OCI-LY7 (cell line): ENCODE measurements at regions not wholly inside any gene's neighbourhood (a gene's known extent, or its start where the extent isn't known, plus 50 kb on each side); places are given as distances from the start of the nearest gene placed in this dataset.

Experiments
- BruUV-seq: library from RNA; stranded (reverse); fragments of 400-500 nt; replicated peaks from 2 replicates; lab custom pipeline; 2021; lab: Mats Ljungman, UMichigan
- CTCF ChIA-PET: fragments of 300-600 bp; sonication (Branson Sonifier 250); formaldehyde crosslinking; loops from one replicate; lab custom pipeline; 2022; ENCODE audit warnings: antibody characterized with exemption; ENCODE audit not compliant: unreplicated experiment; lab: Charles Lee
- POLR2A ChIA-PET: fragments of 300-600 bp; sonication (Branson Sonifier 250); formaldehyde crosslinking; loops from one replicate; lab custom pipeline; 2022; ENCODE audit warnings: antibody characterized with exemption; lab: Charles Lee
- DNase-seq: peaks from one replicate; pipeline ENCODE4 v3.0.0-alpha.2; 2015; ENCODE audit warnings: low spot score
- H2AFZ ChIP-seq: fragments of 200-600 bp; sonication (generic), shearing (Covaris generic); 2 replicates; pipeline ENCODE4 v1.6.1; 2014; ENCODE audit warnings: mild to moderate bottlenecking, antibody characterized with exemption, low read length, moderate library complexity
- H3K27ac ChIP-seq: fragments of 200-600 bp; sonication (generic); 2 replicates; pipeline ENCODE4 v1.5.1; 2014; ENCODE audit warnings: mixed run types, low read depth, mild to moderate bottlenecking, moderate library complexity, low read length, inconsistent platforms; ENCODE audit not compliant: poor library complexity, severe bottlenecking
- H3K36me3 ChIP-seq: fragments of 200-600 bp; sonication (generic); 2 replicates; pipeline ENCODE4 v1.6.1; 2014; ENCODE audit warnings: mild to moderate bottlenecking, antibody characterized with exemption, low read length, moderate library complexity, mixed read lengths; ENCODE audit not compliant: insufficient read depth
- H3K4me1 ChIP-seq: fragments of 200-600 bp; sonication (generic); 2 replicates; pipeline ENCODE4 v1.5.1; 2014; ENCODE audit warnings: mild to moderate bottlenecking, low read length; ENCODE audit not compliant: insufficient read depth, poor library complexity, severe bottlenecking
- H3K4me2 ChIP-seq: fragments of 200-600 bp; sonication (generic); 2 replicates; pipeline ENCODE4 v1.6.1; 2014; ENCODE audit warnings: mild to moderate bottlenecking, low read length
- H3K4me3 ChIP-seq: fragments of 200-600 bp; sonication (generic); 2 replicates; pipeline ENCODE4 v1.5.1; 2014; ENCODE audit warnings: mild to moderate bottlenecking, low read depth, low read length; ENCODE audit not compliant: poor library complexity, severe bottlenecking
- H3K79me2 ChIP-seq: fragments of 200-600 bp; sonication (generic); 2 replicates; pipeline ENCODE4 v1.6.1; 2016; ENCODE audit warnings: low read depth, mild to moderate bottlenecking, low read length, moderate library complexity, mixed read lengths; ENCODE audit not compliant: insufficient read depth
- H3K9me2 ChIP-seq: fragments of 200-600 bp; sonication (generic); 2 replicates; pipeline ENCODE4 v1.6.1; 2016; ENCODE audit warnings: mild to moderate bottlenecking, low read length, mixed read lengths; ENCODE audit not compliant: insufficient read depth
- H3K9me3 ChIP-seq: fragments of 200-600 bp; sonication (generic); 2 replicates; pipeline ENCODE4 v1.6.1; 2014; ENCODE audit warnings: mild to moderate bottlenecking, mixed run types, low read length, mixed read lengths
- H4K20me1 ChIP-seq: fragments of 200-600 bp; sonication (generic); 2 replicates; pipeline ENCODE4 v1.6.1; 2014; ENCODE audit warnings: mild to moderate bottlenecking, antibody characterized with exemption, low read length, moderate library complexity, mixed read lengths; ENCODE audit not compliant: insufficient read depth
- EZH2phosphoT487 ChIP-seq: fragments of 200-600 bp; sonication (generic); IDR thresholded peaks from 2 replicates; pipeline ENCODE4 v1.6.1; 2018; ENCODE audit warnings: low read depth, borderline replicate concordance, mild to moderate bottlenecking, mixed run types, antibody characterized with exemption, low read length, moderate library complexity, mixed read lengths
- intact Hi-C: fragments of 100-400 bp; cut with micrococcal nuclease; formaldehyde crosslinking; loops from one replicate; pipeline ENCODE4 v1.10.0; 2022; ENCODE audit not compliant: unreplicated experiment
- TF ChIP-seq, protein P1 (sequence below): fragments of 200-600 bp; sonication (generic); conservative IDR thresholded peaks from 2 replicates; pipeline ENCODE4 v1.5.1; 2014; ENCODE audit warnings: mild to moderate bottlenecking, antibody characterized with exemption, low read length, moderate library complexity, mixed read lengths

DNA sequence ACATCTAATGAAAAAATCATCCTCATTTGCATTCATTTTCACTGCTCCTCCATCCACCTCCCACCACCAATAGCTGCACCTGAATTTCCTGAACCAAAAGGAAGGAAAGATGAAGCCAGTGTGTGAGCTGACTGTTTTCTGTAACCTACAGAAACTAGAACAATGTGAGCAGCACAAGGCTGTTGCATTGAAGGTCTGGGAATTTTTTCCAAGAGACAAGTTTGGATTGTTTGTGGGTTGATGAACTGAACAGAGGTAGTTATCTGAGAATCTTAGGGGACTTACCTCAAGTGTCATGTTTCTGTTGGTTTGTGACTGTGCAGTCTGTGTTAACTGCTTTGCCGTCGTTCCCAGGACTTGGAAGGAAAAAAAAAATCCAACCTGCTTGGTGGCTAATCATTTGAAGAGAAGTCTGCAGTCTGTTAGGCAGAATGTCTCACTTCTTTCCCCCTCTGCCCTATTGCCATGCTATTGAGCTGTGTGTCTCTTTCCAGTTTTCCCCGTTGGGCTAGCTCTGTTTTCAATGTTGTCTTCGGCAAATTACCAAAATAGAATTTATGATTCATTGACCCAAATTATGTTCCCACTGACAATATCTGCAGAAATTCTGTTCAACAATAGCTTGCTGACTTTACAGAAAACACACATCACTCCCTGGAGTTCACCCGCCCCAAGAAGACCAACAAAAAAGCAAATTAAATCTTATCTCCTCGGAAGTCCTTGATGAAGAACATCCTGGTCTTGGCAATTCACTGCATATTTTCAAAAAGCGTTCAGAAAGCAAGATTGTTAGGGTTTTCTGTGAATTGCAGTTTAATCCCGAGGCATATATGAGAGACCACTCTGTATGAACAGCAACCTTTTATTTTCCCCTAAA is 76.0 kb downstream of the SC5D start:
- intact Hi-C loops: loop anchor here (5.0 kb wide), 1 partner anchor 49 kb away; no protein-coding TSS in a partner anchor
- peaks cover 99% of the 10 kb centered on the region for H3K4me1 ChIP-seq
- peak overlapping the region; percentile 30; the same call in 1 of the 2 replicates for H2AFZ ChIP-seq
- DNase-seq: no peak
- H3K4me2 ChIP-seq: peak overlapping the region; percentile 73
- ChIA-PET CTCF (interaction anchor here (0.8 to 1.7 kb wide), 6 partner anchors 10 to 76 kb away, joined by 3 to 6 read pairs (median 4); partner anchors contain the start of gene SC5D), POLR2A (interaction anchor here (0.6 to 17.0 kb wide), 28 partner anchors 9 to 240 kb away, joined by 3 to 218 read pairs (median 6); no protein-coding TSS in a partner anchor)
- H4K20me1 ChIP-seq: no peaks in the 10 kb centered on the region
- no peaks in the 10 kb centered on the region for H3K79me2 ChIP-seq
- H3K9me3 ChIP-seq: no peaks in the 10 kb centered on the region; the same call in 1 of the 2 replicates
- H3K9me2 ChIP-seq: no peaks in the 10 kb centered on the region
- H3K27ac ChIP-seq: peak overlapping the region; percentile 98
- no peaks in the 10 kb centered on the region for H3K36me3 ChIP-seq
- H3K4me3 ChIP-seq: peak overlapping the region; percentile 35
- no TSS peak for BruUV-seq
- TF ChIP-seq, protein P1, sequence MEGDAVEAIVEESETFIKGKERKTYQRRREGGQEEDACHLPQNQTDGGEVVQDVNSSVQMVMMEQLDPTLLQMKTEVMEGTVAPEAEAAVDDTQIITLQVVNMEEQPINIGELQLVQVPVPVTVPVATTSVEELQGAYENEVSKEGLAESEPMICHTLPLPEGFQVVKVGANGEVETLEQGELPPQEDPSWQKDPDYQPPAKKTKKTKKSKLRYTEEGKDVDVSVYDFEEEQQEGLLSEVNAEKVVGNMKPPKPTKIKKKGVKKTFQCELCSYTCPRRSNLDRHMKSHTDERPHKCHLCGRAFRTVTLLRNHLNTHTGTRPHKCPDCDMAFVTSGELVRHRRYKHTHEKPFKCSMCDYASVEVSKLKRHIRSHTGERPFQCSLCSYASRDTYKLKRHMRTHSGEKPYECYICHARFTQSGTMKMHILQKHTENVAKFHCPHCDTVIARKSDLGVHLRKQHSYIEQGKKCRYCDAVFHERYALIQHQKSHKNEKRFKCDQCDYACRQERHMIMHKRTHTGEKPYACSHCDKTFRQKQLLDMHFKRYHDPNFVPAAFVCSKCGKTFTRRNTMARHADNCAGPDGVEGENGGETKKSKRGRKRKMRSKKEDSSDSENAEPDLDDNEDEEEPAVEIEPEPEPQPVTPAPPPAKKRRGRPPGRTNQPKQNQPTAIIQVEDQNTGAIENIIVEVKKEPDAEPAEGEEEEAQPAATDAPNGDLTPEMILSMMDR: no peak
- TF ChIP-seq EZH2phosphoT487: no peak

DNA sequence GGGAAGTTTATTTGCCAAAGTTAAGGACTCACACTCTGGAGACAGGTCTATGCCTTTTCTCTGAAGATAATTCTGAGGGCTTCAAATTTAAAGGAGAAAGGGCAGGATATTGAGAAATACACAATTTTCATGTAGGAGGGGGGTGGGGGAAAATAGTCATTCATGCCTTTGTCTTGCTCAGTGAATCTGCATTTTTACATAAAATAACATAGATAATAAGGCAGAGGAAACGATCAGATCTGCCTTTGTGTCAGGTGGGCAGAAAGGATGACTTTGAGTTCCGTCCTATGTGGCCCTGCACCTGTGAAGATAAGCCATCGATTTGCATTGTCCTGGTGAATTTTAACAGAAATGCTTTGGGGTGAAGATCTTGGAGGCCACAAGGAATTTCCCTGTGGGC is 76.8 kb downstream of the SC5D start:
- no peaks in the 10 kb centered on the region for H4K20me1 ChIP-seq

More for the DNA sequence above, 76.8 kb downstream of the SC5D start:
- Histone ChIP-seq H2AFZ (peak overlapping the region; percentile 30; the same call in 1 of the 2 replicates), H3K79me2 (no peaks in the 10 kb centered on the region), H3K9me2 (no peaks in the 10 kb centered on the region), H3K9me3 (no peaks in the 10 kb centered on the region; the same call in 1 of the 2 replicates), H3K4me1 (peaks cover 100% of the 10 kb centered on the region), H3K27ac (peak overlapping the region; percentile 98), H3K4me2 (peak overlapping the region; percentile 73), H3K4me3 (peak overlapping the region; percentile 35), H3K36me3 (no peaks in the 10 kb centered on the region)
- ChIA-PET CTCF (no interaction called here), POLR2A (interaction anchor here (0.7 to 17.0 kb wide), 18 partner anchors 8 to 92 kb away, joined by 3 to 218 read pairs (median 10); no protein-coding TSS in a partner anchor)
- TF ChIP-seq, protein P1: no peak
- TF ChIP-seq EZH2phosphoT487: no peak
- no TSS peak for BruUV-seq
- intact Hi-C loops: loop anchor here (5.0 kb wide), 1 partner anchor 48 kb away; no protein-coding TSS in a partner anchor
- peak; percentile 64 for DNase-seq
